ENCODE measurements at regions not wholly inside any gene's neighbourhood (a gene's known extent, or its start where the extent isn't known, plus 50 kb on each side); places are given as distances from the start of the nearest gene placed in this dataset.

GRCh38 chr1:106748606-106749005 lies 307.9 kb upstream of the PRMT6 start:
- TF ChIP-seq, protein P1, sequence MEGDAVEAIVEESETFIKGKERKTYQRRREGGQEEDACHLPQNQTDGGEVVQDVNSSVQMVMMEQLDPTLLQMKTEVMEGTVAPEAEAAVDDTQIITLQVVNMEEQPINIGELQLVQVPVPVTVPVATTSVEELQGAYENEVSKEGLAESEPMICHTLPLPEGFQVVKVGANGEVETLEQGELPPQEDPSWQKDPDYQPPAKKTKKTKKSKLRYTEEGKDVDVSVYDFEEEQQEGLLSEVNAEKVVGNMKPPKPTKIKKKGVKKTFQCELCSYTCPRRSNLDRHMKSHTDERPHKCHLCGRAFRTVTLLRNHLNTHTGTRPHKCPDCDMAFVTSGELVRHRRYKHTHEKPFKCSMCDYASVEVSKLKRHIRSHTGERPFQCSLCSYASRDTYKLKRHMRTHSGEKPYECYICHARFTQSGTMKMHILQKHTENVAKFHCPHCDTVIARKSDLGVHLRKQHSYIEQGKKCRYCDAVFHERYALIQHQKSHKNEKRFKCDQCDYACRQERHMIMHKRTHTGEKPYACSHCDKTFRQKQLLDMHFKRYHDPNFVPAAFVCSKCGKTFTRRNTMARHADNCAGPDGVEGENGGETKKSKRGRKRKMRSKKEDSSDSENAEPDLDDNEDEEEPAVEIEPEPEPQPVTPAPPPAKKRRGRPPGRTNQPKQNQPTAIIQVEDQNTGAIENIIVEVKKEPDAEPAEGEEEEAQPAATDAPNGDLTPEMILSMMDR (IDR thresholded peaks at IDR 0.05; ENCODE audit: unreplicated experiment in 3 of 3) = no peak
- H3K27me3 Mint-ChIP-seq (ENCODE audit: low read depth) = no peaks in the 10 kb centered on the region
- no peak overlapping the region for H3K27ac Mint-ChIP-seq
- peaks cover 16% of the 10 kb centered on the region for H3K4me1 Mint-ChIP-seq
- no peak overlapping the region for H3K4me3 Mint-ChIP-seq
- no peaks in the 10 kb centered on the region for H3K9me3 Mint-ChIP-seq
- H3K36me3 Mint-ChIP-seq (ENCODE audit: low read depth) = no peaks in the 10 kb centered on the region

DNA sequence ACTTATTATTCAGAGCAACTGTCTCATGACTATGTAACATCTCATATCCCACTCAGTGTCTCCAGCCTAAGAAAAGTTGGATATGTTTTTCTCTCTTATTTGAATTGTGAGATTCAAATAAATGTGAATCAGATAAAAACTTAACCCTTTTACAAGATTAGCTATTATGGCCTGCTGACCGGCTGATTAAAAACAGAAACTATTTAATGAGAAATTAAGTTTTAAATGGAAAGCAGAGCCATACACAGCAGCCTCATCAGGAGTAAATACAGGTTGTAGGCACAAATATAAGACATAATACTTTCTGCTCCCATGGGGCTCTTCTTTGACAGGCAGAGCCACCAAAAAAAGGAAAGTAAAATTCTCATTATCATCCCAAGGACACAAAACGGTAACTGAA lies 307.0 kb upstream of the PRMT6 start:
- H3K4me1 Mint-ChIP-seq = peaks cover 16% of the 10 kb centered on the region
- no peak overlapping the region for H3K27ac Mint-ChIP-seq
- H3K27me3 Mint-ChIP-seq (ENCODE audit: low read depth) = no peaks in the 10 kb centered on the region
- no peaks in the 10 kb centered on the region for H3K9me3 Mint-ChIP-seq
- TF ChIP-seq, protein P1 (IDR thresholded peaks at IDR 0.05; ENCODE audit: unreplicated experiment in 3 of 3) = no peak
- H3K36me3 Mint-ChIP-seq (ENCODE audit: low read depth) = no peaks in the 10 kb centered on the region
- H3K4me3 Mint-ChIP-seq = no peak overlapping the region

DNA sequence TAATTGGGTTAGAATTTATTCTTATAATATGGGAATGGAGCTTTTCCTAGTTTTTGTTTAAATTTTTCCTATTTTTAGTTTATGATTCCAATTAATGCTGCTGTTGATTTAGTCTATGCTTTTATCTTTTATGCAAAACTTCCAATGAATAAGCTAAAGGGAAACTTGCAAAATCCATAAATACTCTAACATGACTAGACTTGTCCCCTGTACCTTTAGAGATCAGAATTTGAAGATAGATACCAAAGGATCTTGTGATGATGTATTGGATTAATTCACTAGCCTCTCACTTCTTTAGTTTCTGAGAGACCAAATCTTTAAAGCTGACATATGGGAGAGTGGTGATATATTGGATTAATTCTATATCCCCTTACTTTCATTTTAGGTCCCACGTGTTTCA lies 306.6 kb upstream of the PRMT6 start:
- Mint-ChIP-seq H3K9me3 (no peaks in the 10 kb centered on the region), H3K4me1 (peaks cover 16% of the 10 kb centered on the region), H3K27ac (no peak overlapping the region), H3K27me3 (ENCODE audit: low read depth) (no peaks in the 10 kb centered on the region), H3K4me3 (no peak overlapping the region), H3K36me3 (ENCODE audit: low read depth) (no peaks in the 10 kb centered on the region)
- TF ChIP-seq, protein P1 (IDR thresholded peaks at IDR 0.05; ENCODE audit: unreplicated experiment in 3 of 3) = no peak

DNA sequence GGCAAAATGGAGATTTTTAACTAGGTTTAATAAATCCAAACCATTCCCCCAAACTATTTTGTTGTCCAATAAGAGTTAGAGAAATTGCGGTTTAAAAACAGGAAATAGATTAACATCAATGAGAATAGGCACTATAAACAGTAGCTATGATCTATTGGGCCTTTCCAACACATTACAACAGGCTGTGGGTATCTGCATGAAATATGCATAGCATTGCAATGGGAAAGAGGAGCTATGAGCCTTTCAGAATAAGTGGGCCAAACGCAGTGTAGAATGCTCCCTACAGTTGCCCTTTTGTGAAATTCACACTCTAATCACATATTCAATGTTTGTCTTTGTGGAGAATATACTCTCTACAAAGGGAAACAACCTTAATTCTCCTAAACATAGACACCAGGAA lies 305.5 kb upstream of the PRMT6 start:
- TF ChIP-seq, protein P1 (IDR thresholded peaks at IDR 0.05; ENCODE audit: unreplicated experiment in 3 of 3) = no peak
- no peaks in the 10 kb centered on the region for H3K9me3 Mint-ChIP-seq
- H3K27me3 Mint-ChIP-seq (ENCODE audit: low read depth) = no peaks in the 10 kb centered on the region

DNA sequence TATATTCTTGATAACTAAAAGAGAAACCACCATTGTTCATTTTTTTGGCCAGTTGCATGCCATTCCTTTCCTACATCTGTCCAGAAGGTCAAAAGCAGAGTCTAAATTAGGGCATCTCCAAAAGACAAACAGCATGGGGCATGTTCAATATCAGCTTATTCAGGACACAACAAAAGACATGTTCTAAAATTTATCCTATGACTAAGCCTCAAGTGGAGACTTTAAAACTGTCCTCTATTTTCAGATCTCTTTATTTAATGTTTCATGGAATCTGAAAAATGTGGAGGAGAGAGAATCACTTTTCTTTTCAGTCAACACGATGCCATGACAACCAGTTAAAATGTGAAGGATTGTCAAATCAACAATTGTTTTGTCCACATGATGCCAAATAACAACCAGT lies 303.4 kb upstream of the PRMT6 start:
- Mint-ChIP-seq H3K36me3 (ENCODE audit: low read depth) (no peaks in the 10 kb centered on the region), H3K27me3 (ENCODE audit: low read depth) (no peaks in the 10 kb centered on the region), H3K4me3 (no peak overlapping the region), H3K4me1 (peaks cover 4% of the 10 kb centered on the region), H3K27ac (no peak overlapping the region), H3K9me3 (no peaks in the 10 kb centered on the region)
- TF ChIP-seq, protein P1 (IDR thresholded peaks at IDR 0.05; ENCODE audit: unreplicated experiment in 3 of 3) = no peak

More for the DNA sequence above, 305.5 kb upstream of the PRMT6 start:
- Mint-ChIP-seq H3K27ac (no peak overlapping the region), H3K4me1 (peaks cover 16% of the 10 kb centered on the region), H3K4me3 (no peak overlapping the region), H3K36me3 (ENCODE audit: low read depth) (no peaks in the 10 kb centered on the region)

DNA sequence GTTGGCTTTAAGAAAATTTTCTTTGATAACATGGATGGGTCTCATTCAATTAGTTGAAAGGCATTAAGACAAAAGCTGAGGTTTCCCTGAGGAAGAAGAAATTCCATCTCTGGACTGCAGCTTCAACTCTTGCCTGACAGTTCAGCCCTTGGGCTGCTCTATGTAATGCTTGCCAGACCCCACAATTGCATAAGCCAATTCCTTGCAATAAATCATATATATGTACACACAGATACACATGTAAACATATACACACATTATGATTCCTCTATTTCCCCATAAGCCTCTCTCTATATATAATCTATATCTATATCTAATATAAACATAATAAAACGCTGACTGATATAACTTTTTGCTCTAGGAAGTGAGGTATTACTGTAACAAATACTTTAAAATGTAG lies 301.5 kb upstream of the PRMT6 start:
- Mint-ChIP-seq H3K9me3 (no peaks in the 10 kb centered on the region), H3K4me1 (no peaks in the 10 kb centered on the region), H3K27me3 (ENCODE audit: low read depth) (no peaks in the 10 kb centered on the region), H3K27ac (no peak overlapping the region), H3K4me3 (no peak overlapping the region), H3K36me3 (ENCODE audit: low read depth) (no peaks in the 10 kb centered on the region)
- TF ChIP-seq, protein P1 (IDR thresholded peaks at IDR 0.05; ENCODE audit: unreplicated experiment in 3 of 3) = no peak
